SU-DHL-6 (cell line): ENCODE measurements at regions not wholly inside any gene's neighbourhood (a gene's known extent, or its start where the extent isn't known, plus 50 kb on each side); places are given as distances from the start of the nearest gene placed in this dataset.

Experiments used
- CTCF ChIP-seq: fragments of 200-600 bp; sonication (generic); IDR thresholded peaks from one replicate; pipeline ENCODE4 v1.5.1; 2017; ENCODE audit warnings: antibody characterized with exemption, mild to moderate bottlenecking, low read length, moderate library complexity; ENCODE audit not compliant: insufficient read depth, poor library complexity, severe bottlenecking
- EZH2phosphoT487 ChIP-seq: fragments of 200-600 bp; sonication (generic), shearing (Covaris generic); conservative IDR thresholded peaks from 2 replicates; pipeline ENCODE4 v1.6.1; 2018; ENCODE audit warnings: mild to moderate bottlenecking, antibody characterized with exemption, low read length, moderate library complexity, mixed read lengths

DNA sequence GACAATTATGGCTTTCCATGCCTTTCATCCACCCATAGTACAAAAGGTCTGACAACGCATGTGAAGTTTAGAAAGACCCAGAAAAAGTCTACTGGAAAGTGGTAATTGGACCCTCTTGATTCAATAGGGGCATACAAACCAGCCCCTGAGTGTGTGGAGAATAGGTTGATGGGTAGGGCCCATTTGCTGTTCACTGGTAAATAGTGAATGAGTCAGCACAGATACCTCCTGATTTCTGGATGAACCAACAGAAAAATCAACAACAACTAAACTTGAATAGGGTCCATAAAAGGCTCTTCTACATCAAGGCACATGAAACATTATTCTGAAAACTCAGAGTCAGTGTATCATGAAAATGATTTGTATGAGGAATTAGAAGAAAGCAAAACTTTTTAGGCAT, 235.4 kb upstream of the SLC35B3 start:
- no peak for TF ChIP-seq CTCF
- TF ChIP-seq EZH2phosphoT487, result no peak
